GF-D8 (cell line): ENCODE measurements at regions not wholly inside any gene's neighbourhood (a gene's known extent, or its start where the extent isn't known, plus 50 kb on each side); places are given as distances from the start of the nearest gene placed in this dataset.
"Not testable (repeated sequence)": the region's sequence is repeated elsewhere in the genome, so short reads cannot be mapped to it uniquely, and the experiment has no call there.

ENCODE experiments used
- DNase-seq: peaks from one replicate; lab custom pipeline; 2025; lab: John Stamatoyannopoulos, UW

DNA sequence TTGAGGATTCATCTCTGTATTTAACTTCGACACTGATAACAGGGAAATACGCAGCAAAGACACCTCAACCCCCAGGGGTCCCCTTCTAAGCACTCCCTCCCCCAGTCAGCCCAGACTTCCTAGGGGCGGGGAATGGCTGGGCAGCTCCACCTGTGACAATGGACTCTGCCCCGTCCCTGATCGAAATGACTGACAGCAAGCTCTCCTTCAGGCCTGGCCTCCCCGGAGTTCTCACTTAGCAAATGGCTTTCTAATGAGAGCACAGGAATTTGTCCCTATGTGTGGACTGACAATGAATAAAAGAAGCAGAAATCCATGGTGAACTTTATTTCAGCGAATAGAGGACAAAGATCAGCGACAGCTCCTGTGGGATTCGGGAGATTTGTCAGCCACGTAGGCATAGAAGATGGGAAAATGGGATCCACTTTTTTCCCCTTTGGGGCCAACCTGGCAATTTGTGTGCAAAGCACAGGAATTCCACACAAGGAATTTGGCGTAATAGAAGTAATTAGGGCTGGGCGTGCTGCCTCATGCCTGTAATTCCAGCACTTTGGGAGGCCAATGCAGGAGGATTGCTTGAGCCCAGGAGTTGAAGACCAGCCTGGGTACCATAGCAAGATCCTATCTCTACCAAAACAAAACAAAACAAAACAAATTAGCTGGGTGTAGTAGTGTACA is 63.8 kb downstream of the TNFAIP2 start:
- no peak for DNase-seq

DNA sequence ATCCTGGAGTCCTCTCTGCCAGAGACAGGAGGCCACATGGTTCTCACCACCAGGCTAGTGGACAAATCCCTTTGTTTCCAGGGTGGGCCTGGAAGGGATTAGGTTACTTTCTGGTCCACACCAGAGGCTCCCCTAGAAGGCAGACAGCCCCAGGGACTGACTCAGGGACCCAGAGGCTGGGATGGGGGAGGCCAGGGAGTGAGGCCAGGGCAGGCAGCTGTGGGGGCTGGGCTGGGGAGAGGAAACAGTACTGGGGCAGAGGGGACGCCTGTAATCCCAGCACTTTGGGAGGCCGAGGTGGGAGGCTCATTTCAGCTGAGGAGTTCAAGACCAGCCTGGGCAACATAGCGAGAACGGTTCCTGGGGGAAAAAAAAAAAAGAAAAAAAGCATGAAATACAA is 64.7 kb downstream of the TNFAIP2 start:
- no peak for DNase-seq

DNA sequence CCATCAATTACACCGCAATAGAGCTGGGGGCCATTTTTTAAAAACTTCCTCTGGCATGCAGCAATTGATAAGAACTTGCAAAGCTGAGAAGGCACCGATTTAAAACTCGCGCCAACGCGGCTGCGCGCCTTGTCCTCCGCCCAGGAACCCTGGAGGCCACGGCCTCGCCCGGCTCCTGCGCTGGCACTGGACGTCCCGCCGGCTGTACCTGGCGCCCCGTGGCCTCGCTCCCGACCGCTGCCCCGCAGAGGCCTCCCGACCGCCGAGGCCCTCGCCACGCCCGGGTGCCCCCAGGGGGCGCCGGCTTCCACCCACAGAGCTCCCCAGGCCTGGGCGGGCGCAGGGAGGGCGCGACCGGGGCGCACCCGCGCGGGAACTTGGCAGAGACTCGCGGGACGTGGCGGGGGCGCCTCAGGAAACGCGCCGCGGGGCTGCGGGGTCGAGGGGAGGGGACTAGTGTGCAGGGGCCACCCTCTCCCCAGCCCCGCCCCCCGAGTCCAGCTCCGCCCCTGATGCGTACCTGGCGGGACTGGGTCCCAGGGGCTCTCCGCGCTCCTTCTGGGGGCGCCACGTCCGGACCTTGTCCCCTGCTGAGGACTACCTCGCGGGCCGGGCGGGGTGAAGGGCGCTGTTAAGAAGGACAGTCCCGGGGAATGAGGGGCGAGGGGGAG is 65.7 kb downstream of the TNFAIP2 start:
- no peak for DNase-seq

DNA sequence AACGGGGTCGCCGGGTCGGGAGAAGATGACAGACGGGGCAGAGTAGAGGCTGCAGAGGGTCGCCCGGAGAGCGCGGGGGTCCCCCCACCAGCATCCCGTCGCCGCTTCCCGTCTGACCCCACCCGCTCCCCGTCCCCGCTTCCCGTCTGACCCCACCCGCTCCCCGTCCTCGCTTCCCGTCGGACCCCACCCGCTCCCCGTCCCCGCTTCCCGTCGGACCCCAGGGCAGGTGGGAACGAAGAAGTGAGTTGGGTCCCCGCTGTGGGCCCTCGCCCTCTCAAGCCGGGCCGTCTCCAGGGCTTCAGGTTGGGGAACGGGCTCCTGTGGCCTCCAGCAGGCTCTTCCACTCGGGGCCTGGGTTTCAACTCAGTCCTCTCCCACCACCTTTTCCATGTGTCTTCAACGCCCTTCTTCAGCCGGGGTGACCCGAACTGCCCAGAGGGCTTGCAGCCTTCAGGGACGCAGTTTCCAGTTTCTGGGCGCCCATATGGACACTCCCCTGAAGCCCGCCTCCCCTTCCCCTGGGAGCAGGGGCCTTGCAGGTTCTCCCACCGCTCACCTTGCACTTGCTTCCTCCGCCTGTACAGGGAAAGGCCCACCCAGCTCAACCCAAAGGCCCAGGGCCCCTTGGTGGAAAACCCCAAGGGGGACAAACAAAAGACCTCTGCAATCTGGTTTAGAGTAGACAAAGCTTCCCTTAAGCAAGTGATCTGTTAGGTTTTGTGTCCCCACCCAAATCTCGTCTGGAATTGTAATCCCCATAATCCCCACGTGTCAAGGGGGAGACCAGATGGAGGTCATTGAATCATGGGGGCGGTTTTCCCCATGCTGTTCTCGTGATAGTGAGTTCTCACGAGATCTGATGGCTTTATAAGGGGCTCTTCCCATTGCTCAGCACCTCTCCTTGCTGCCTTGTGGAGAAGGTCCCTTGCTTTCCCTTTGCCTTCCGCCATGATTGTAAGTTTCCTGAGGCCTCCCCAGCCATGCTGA is 66.5 kb downstream of the TNFAIP2 start:
- no peak for DNase-seq

DNA sequence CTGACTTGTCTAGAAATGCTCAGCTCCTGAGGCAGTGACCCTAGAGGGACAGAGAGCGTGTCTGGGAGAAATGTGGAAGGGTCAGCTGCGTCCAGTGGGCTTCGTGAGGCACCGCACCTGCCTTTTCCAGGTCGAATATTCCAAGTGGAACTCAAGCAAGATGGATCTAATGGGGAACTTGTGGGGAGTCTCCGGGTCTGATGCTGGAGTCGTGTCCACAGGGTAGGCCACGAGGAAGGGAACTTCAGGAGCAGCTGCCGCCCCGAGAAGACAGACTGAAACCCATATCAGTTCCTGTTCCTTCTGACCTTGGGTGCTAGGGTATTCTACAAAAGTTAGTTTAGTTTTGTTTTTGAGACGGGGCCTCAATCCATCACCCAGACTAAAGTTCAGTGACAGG is 67.5 kb downstream of the TNFAIP2 start:
- no peak for DNase-seq

DNA sequence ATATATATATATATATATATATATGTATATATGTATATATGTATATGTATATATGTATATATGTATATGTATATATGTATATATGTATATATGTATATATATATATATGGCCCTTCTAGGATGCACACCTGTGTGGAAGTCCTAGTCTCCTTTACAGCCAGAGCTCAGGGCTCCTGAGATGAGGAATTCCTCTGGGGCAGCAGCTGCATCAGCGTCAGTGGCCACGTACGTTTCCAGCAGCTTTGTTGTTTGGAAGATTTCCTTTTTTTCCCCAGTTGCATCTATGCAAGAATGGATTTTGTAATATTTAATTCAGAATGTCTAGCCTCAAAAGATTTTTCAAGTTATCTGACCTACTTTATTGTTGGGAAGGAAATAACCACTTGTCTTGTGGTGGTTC is 68.6 kb downstream of the TNFAIP2 start:
- DNase-seq, result no peak

DNA sequence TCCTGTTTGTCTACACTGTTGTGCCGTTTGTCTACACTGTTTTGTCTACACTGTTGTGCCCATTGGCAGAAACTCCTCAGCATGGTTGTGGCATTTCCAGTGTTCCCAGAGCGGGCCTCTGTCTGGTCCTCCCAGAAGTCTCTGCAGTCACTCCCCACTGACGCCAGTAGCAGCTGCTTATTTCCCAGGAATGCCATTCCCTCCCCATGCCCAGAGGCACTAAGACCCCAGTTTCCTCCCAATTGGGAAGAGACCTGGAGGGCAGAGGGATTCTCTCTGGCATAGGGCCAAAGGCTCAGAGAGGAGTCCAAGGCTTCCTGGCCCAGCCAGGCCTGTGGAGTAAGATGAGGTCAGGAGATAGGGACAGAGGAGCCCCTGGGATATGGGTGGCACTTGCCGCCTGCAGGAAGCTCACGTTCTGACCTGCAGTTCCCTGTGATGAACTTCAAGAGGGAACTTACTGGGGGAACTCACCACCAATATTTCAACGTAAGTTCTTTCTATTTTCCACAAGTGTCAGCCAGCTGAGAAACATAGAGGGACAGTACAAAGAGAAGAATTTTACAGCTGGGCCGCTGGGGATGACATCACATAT is 69.1 kb downstream of the TNFAIP2 start:
- DNase-seq, result no peak

DNA sequence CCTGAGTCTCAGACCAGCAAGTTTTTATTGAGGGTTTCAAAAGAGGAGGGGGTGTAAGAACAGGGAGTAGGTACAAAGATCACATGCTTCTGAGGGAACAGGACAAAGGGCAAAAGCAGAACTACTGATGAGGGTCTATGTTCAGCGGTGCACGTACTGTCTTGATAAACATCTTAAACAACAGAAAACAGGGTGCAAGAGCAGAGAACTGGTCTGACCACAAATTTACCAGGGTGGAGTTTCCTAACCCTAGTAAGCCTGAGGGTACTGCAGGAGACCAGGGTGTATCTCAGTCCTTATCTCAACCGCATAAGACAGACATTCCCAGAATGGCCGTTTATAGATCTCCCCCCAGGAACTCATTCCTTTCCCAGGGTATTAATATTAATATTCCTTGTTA is 69.6 kb downstream of the TNFAIP2 start:
- DNase-seq, result peak; percentile 32

DNA sequence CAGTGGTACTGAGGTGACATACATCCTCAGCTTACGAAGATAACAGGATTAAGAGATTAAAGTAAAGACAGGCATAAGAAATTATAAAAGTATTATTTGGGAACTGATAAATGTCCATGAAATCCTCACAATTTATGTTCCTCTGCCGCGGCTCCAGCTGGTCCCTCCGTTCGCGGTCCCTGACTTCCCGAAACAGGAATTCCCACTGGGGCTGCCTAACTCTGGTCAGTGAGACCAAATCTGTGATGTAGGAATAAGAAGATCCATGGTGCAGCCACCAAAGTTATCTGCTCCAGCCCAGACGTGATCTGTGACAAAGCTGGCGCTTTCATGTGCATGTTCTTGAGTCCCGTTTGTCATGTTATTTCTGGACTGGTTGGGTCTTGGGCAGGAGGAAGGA is 70.2 kb downstream of the TNFAIP2 start:
- DNase-seq, result not testable (repeated sequence)

DNA sequence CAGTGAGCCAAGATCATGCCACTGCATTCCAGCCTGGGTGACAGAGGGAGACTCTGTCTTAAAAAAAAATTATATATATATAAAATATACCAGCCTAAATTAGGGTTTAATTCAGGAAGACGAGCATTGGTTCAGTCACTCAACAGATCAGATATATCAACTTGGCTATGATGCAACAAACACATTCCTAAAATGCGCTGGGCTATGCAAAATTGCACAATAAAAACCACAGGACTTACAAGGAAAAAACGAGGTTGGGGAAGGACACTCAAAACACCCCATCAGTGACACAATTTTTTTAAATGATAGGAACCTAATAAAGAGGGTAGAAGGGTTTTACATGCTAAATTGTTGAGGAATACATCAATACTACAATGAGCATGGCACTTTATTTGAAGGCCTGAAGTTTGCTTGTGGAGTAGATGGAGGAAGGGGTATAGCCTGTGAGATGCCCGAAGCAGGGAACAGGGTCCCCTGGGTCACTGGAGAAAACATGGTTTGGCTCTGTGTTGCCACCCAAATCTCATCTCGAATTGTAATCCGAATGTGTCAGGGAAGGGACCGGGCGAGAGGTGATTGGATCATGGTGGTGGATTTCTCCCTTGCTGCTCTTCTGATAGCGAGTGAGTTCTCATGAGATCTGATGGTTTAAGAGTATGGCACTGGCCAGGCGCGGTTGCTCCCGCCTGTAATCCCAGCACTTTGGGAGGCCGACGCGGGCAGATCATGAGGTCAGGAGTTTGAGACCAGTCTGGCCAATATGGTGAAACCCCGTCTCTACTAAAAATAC is 71.2 kb downstream of the TNFAIP2 start:
- DNase-seq, result no peak

DNA sequence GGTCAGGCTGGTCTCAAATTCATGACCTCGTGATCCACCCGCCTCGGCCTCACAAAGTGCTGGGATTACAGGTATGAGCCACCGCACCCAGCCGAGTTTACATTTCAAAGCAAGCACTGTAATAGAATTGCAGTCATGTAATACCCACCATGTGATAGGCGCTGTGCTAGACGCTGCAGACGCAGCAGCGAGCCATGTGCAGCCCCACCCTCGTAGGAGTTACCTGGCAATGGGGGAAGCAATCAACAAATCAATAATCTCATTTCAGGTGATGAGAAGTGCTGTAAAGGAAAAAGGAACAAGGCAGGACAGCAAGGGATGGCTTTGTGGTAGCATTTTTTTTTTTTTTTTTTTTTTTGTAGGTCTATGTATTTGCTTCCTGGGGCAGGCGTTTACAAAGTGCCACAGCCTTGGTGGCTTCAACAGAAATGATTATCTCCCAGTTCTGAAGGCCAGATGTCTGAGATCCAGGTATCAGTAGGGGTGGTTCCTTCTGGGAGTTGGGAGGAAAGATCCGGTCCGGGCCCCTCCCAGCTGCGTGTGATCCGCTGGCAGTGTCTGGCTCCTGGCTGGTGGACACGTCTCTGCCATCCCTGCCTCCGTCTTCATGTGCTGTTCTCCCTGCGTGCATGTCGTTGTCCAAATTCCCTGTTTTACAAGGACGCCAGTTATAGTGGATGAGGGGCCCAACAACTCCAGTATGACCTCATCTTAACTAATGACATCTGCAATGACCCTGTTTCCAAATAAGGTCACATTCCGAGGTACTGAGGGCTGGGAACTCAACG is 72.8 kb downstream of the TNFAIP2 start:
- DNase-seq, result no peak

DNA sequence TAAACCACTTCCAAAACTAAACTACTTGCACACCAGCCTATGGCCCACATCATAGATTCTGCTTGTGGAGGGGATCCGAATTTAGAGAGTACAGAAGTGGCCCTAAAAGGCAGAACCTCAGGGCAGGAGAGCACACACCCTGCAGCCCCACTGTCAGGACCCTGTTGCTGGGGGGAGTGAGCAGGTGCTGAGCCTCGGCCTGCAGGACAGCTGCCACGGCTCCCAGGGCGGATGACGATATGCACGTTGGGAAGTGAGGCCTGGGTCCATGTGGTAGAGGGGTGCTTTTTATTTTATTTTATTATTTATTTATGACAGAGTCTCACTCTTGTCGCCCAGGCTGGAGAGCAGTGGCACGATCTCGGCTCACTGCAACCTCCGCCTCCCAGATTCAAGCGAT is 73.5 kb downstream of the TNFAIP2 start:
- DNase-seq, result no peak

DNA sequence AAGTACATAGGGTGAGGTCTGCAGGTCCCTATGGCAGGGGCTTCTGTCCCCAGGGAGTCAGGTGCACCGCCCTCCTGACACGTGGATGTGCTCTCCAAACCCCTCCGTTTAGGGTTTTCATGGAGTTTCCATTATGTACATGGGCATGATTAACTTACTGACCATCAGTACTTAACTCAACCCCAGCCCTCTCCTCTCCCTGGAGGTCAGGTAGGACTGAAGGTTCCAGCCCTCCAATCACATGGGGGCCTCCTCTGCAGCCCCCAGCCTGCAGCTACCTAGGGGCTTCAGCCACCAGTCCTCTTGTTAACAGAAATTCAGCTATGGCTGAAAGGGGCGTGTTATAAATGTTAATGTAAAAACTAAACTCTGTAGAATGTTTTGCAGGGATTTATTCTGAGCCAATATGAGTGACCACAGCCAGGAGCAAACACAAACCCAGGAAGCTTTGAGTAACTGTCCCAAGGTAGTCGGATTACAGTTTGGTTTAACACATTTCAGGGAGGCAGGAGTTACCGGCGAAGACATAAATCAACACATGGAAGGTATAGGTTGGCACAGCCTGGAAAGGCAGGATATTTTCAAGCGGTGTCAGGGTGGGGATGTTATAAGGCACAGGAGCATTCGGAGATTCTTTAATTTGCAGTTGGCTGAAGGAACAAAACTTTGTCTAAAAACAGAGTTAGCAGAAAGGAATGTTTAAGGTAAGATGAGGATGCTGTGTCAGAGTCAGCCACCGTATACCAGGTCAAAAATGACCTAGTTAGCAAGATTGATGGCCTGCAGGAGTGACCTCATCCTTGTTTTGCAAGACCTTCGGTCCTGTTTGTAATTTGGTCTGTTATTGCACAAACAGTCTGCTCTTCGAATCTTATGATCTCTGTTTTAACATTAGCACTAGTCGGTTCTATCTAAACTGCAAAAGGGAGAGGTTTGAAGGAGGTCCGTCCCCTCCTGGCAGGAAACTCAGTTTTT is 75.2 kb downstream of the TNFAIP2 start:
- no peak for DNase-seq

DNA sequence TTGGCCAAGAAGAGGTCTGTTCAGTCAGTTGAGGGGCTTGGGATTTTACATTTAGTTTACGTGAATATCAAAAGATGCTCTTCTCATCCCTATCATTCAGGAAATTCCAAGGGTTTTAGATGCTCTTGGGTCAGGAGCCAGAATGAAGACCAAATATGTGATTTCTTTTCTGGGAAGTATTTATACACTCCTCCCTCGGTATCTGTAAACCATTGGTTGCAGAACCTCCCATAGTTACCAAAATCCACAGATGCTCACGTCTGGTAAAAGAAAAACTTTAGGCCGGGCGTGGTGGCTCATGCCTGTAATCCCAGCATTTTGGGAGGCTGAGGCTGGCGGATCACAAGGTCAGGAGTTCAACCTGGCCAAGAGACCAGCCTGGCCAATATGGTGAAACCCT is 75.9 kb downstream of the TNFAIP2 start:
- no peak for DNase-seq

DNA sequence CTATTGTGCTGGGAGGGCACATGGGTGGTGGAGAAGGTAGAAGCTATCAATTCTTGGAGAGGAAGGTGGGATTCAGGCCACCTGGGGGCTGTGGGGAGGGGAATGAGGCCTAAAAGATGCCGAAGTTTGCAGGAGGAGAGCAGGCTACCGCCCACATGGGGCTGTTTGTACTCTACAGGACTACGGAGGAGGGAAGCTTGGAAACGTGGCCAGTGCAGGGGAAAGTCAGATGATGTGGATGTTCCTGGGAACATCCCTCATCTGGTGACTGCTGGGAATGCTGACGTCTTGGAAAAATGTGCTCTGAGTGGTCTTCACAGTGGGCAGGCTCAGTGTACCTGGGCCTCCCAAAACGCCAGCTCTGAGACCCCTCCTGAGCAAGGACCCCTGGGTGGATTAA is 78.5 kb downstream of the TNFAIP2 start:
- DNase-seq, result no peak

DNA sequence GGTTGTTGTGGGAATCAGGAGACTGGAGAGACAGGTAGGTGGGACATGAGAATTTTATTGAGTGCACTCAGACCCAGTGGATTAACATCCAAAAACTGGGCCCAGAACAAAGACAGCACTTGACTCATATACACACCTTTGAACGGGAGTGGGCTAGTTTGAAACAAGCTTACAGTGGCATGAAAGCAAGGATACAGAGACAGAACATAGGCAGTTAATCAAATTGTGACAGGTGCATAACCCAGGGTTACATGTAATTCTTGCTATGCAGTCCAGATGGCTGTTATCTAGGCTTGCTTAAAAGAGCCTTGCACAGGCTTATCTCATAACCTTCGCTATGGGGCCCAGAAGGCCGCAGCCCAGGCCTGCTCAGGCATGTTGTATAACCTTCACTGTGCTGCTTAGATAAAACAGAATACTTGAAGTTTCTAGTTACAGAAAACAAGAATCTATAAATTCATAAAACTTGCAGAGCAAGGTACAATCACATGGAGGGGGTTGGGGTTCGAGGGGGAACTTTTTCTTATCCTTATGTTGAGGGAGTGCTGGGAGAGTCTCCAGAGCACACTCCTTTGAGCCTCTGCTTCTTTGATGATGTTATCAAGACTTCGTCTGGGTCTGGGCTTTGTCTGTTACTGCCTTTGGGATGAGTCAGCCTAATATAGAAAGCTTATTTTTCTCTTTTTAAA is 81.7 kb downstream of the TNFAIP2 start:
- no peak for DNase-seq

DNA sequence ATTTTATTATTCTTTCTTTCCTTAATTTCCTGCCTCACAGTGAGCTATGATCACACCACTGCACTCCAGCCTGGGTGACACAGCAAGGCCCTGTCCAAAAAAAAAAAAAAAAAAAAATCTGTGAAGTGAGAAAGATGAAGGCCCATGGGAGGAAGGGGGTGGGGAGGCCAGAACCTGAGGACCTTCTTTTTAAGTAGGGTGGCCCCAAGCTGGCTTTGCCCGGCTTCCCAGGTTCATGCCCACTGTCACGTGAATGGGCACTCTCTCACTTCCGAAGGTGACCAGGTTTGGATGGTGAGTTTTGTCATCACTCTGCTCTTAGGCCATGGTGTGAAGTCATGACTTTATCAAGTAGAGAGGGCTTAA is 82.3 kb downstream of the TNFAIP2 start:
- DNase-seq, result no peak

DNA sequence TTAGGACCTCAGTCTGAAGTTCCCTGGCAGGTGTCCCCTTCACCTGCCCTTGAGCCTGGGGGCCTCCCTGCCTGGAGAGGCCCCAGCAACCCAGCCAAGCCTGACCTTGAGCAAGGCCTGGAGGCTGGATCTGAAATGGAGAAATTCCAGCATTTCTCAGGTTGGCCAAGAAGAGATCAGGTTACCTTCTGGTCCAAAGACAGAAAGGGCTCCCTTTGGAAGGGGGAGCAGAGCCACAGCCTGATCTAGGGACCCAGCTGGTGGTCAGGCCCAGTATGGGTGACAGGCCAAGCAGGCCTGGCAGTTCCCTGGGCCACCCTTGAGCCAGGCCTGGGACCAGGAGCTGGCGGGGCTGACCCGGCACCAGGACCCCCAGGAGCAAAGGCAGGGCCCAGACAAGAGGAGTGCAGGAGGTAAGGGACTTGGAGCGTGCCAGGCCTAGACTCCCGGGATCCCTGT is 82.8 kb downstream of the TNFAIP2 start:
- no peak for DNase-seq

DNA sequence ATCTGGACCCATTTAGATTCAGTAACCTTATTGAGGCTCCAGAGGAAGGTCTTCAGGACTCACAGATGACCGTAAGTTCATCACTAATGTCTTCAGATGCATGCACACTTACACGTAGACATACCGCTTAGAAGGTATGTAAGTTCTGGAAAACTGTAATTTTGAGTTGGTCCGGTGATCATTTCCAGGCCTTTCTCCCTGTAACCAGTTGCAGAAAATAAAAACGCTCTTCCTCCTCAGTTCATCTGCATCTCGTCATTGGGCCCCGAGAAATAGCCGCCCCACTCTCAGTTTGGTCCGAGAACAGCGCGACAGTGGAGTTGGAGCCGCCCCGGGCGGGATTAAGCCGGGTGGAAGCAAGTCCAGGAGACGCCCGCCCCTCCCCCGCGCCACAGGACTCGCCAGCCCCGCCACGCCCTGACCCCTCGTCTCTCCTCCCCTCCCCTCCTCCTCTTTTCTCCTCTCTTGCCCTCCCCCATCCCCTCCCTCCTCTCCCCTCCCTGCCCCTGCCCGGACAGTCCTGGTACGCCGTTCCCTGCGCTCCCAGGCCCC is 83.7 kb downstream of the TNFAIP2 start:
- no peak for DNase-seq
